ENCODE measurements at regions not wholly inside any gene's neighbourhood (a gene's known extent, or its start where the extent isn't known, plus 50 kb on each side); places are given as distances from the start of the nearest gene placed in this dataset.

GRCh38 chr10:83190614-83191013, 948.7 kb upstream of the GHITM start:
- Histone ChIP-seq H3K27ac (no peak overlapping the region), H3K4me3 (no peak overlapping the region), H3K36me3 (no peaks in the 10 kb centered on the region), H3K9me3 (no peaks in the 10 kb centered on the region), H3K4me1 (no peaks in the 10 kb centered on the region), H3K27me3 (no peaks in the 10 kb centered on the region)
- intact Hi-C loops (cut with DNase I; ENCODE audit: low total_unique reads) = no loop called here
- TF ChIP-seq POLR2A (IDR thresholded peaks at IDR 0.05) (no peak), CTCF (IDR thresholded peaks at IDR 0.05) (no peak)
- DNase-seq = no peak

GRCh38 chr10:83193026-83193425, 946.3 kb upstream of the GHITM start:
- DNase-seq = no peak
- no peak overlapping the region for H3K4me3 ChIP-seq
- no peaks in the 10 kb centered on the region for H3K4me1 ChIP-seq
- intact Hi-C loops (cut with DNase I; ENCODE audit: low total_unique reads) = no loop called here
- no peak overlapping the region for H3K27ac ChIP-seq
- no peaks in the 10 kb centered on the region for H3K9me3 ChIP-seq
- H3K27me3 ChIP-seq = no peaks in the 10 kb centered on the region
- no peaks in the 10 kb centered on the region for H3K36me3 ChIP-seq
- no peak for TF ChIP-seq CTCF (IDR thresholded peaks at IDR 0.05)
- no peak for TF ChIP-seq POLR2A (IDR thresholded peaks at IDR 0.05)

GRCh38 chr10:83195021-83195420, 944.3 kb upstream of the GHITM start:
- no peak for DNase-seq
- H3K27ac ChIP-seq = no peak overlapping the region
- TF ChIP-seq CTCF (IDR thresholded peaks at IDR 0.05) (no peak), POLR2A (IDR thresholded peaks at IDR 0.05) (no peak)
- H3K36me3 ChIP-seq = no peaks in the 10 kb centered on the region
- no peaks in the 10 kb centered on the region for H3K4me1 ChIP-seq
- H3K27me3 ChIP-seq = no peaks in the 10 kb centered on the region
- H3K9me3 ChIP-seq = no peaks in the 10 kb centered on the region
- no peak overlapping the region for H3K4me3 ChIP-seq
- intact Hi-C loops (cut with DNase I; ENCODE audit: low total_unique reads) = no loop called here

- Histone ChIP-seq H3K4me3 (no peak overlapping the region), H3K4me1 (no peaks in the 10 kb centered on the region), H3K36me3 (no peaks in the 10 kb centered on the region), H3K27me3 (no peaks in the 10 kb centered on the region), H3K27ac (no peak overlapping the region), H3K9me3 (no peaks in the 10 kb centered on the region)
- no peak for DNase-seq
- intact Hi-C loops (cut with DNase I; ENCODE audit: low total_unique reads) = no loop called here
- TF ChIP-seq POLR2A (IDR thresholded peaks at IDR 0.05) (no peak), CTCF (IDR thresholded peaks at IDR 0.05) (no peak)
Observed at GRCh38 chr10:83199374-83199773, 939.9 kb upstream of the GHITM start.

- Histone ChIP-seq H3K27ac (no peak overlapping the region), H3K36me3 (no peaks in the 10 kb centered on the region), H3K27me3 (no peaks in the 10 kb centered on the region), H3K4me3 (no peak overlapping the region), H3K9me3 (no peaks in the 10 kb centered on the region), H3K4me1 (no peaks in the 10 kb centered on the region)
- no peak for DNase-seq
- TF ChIP-seq CTCF (IDR thresholded peaks at IDR 0.05) = no peak
- no peak for TF ChIP-seq POLR2A (IDR thresholded peaks at IDR 0.05)
- intact Hi-C loops (cut with DNase I; ENCODE audit: low total_unique reads) = no loop called here
Observed at GRCh38 chr10:83205861-83206260, 933.4 kb upstream of the GHITM start.

All from uterus (tissue), 3 donors.